Ascending aorta (tissue), 2 donors: ENCODE measurements at regions not wholly inside any gene's neighbourhood (a gene's known extent, or its start where the extent isn't known, plus 50 kb on each side); places are given as distances from the start of the nearest gene placed in this dataset.

Experiments used
- DNase-seq, 2 donors: peaks; one replicate each; pipeline ENCODE4 v3.0.0-alpha.2; 2019; ENCODE audit warnings: low spot score in 2 of 2
- H3K27ac ChIP-seq, 2 donors: fragments of 200-600 bp; sonication (generic); one replicate each; pipeline ENCODE4 v1.5.1; 2016 to 2017; ENCODE audit warnings: mild to moderate bottlenecking in 1 of 2
- H3K27me3 ChIP-seq: fragments of 200-600 bp; sonication (generic); one replicate; pipeline ENCODE4 v1.5.1; 2017
- H3K36me3 ChIP-seq, 2 donors: fragments of 200-600 bp; sonication (generic); one replicate each; pipeline ENCODE4 v1.5.1; 2016
- H3K4me1 ChIP-seq, 2 donors: fragments of 200-600 bp; sonication (generic); one replicate each; pipeline ENCODE4 v1.5.1; 2016 to 2017; ENCODE audit warnings: mild to moderate bottlenecking in 1 of 2
- H3K4me3 ChIP-seq, 2 donors: fragments of 200-600 bp; sonication (generic); one replicate each; pipeline ENCODE4 v1.5.1; 2016 to 2017; ENCODE audit warnings: mild to moderate bottlenecking in 1 of 2
- H3K9me3 ChIP-seq, 2 donors: fragments of 200-600 bp; sonication (generic); one replicate each; pipeline ENCODE4 v1.5.1; 2016
- intact Hi-C: fragments of 100-400 bp; cut with DNase I; formaldehyde crosslinking; loops from one replicate; pipeline ENCODE4 v1.15.1; 2023
- TF ChIP-seq, protein P1 (sequence below), 3 experiments: fragments of 200-600 bp in 2 of 3; fragments of 450-650 bp in 1 of 3; sonication (generic) in 2 of 3; IDR thresholded peaks; one replicate each; pipeline ENCODE4 v1.5.1; 2016 to 2019; ENCODE audit warnings: antibody characterized with exemption in 3 of 3, mild to moderate bottlenecking in 1 of 3, moderate library complexity in 1 of 3

DNA sequence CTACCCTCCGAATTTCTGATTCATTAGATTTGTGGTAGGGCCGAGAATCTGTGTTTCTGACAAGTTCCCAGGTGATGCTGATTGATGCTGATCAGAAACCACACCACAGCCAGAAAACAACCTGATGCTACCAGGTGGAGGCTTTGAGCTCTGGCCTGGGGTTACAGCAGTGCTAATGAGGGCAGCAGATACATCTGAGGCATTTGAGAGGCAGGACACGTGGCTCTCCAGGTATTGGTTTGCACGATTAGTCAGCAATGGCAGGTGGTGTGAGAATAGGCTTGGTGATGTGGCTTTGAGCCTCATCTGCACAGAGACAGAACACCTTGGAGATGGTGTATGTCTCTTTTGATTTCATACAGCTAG is 78.8 kb upstream of the THBS1 start:
- H3K36me3 ChIP-seq: no peaks in the 10 kb centered on the region
- H3K4me3 ChIP-seq: no peak overlapping the region
- no peak overlapping the region for H3K27ac ChIP-seq
- H3K4me1 ChIP-seq: no peaks in the 10 kb centered on the region
- no peaks in the 10 kb centered on the region for H3K27me3 ChIP-seq
- no peaks in the 10 kb centered on the region for H3K9me3 ChIP-seq
- no peak for DNase-seq
- TF ChIP-seq, protein P1, sequence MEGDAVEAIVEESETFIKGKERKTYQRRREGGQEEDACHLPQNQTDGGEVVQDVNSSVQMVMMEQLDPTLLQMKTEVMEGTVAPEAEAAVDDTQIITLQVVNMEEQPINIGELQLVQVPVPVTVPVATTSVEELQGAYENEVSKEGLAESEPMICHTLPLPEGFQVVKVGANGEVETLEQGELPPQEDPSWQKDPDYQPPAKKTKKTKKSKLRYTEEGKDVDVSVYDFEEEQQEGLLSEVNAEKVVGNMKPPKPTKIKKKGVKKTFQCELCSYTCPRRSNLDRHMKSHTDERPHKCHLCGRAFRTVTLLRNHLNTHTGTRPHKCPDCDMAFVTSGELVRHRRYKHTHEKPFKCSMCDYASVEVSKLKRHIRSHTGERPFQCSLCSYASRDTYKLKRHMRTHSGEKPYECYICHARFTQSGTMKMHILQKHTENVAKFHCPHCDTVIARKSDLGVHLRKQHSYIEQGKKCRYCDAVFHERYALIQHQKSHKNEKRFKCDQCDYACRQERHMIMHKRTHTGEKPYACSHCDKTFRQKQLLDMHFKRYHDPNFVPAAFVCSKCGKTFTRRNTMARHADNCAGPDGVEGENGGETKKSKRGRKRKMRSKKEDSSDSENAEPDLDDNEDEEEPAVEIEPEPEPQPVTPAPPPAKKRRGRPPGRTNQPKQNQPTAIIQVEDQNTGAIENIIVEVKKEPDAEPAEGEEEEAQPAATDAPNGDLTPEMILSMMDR (IDR thresholded peaks at IDR 0.05): no peak
- intact Hi-C loops: no loop called here

- intact Hi-C loops: no loop called here
- TF ChIP-seq, protein P1 (IDR thresholded peaks at IDR 0.05): no peak
- no peaks in the 10 kb centered on the region for H3K36me3 ChIP-seq
- H3K27me3 ChIP-seq: no peaks in the 10 kb centered on the region
- no peak for DNase-seq
- H3K4me3 ChIP-seq: no peak overlapping the region
- no peaks in the 10 kb centered on the region for H3K9me3 ChIP-seq
- no peaks in the 10 kb centered on the region for H3K4me1 ChIP-seq
- no peak overlapping the region for H3K27ac ChIP-seq
These were observed 78.2 kb upstream of the THBS1 start for GRCh38 chr15:39502611-39503195.

DNA sequence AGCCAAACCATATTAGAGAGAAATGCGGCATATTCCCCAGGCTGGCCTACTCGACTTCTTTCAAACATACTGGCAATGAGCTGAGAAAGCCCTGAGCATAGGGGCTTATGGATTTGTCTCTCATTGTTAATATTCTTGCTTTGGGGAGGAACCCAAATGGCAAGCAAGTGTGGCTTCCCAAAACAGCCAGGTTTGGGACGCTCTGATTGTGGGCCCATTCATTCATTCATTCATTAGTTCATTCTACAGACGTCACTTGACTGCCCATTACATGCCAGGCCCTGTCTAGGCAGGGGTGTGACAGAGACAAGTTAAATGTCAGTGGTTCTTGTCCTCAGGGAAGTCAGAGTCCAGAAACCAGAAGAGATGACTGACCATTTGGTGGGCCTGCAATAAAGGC is 77.4 kb upstream of the THBS1 start:
- DNase-seq: no peak
- intact Hi-C loops: no loop called here
- Histone ChIP-seq H3K27me3 (no peaks in the 10 kb centered on the region), H3K27ac (no peak overlapping the region), H3K4me1 (no peaks in the 10 kb centered on the region), H3K9me3 (no peaks in the 10 kb centered on the region), H3K36me3 (no peaks in the 10 kb centered on the region), H3K4me3 (no peak overlapping the region)
- TF ChIP-seq, protein P1 (IDR thresholded peaks at IDR 0.05): no peak

DNA sequence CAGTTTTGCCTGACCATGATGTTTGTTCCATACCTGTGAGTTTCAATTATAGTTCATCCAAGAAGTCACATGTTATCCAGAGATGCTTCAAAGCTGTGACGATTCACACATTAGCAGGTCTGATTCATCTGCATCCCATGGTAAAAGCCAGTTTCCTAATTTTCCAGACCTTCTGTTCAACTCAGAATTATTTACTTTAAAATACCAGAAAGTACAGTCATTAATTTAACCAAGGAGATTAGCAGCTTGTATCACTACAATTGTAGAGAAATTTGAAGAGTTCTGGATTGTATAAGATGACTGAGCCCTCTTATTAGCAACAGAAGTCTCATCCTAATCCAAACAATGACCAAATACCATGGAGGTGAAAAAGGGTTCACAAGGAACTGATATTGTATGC is 76.1 kb upstream of the THBS1 start:
- no peak overlapping the region for H3K4me3 ChIP-seq
- TF ChIP-seq, protein P1 (IDR thresholded peaks at IDR 0.05): no peak
- no peaks in the 10 kb centered on the region for H3K27me3 ChIP-seq
- no peak overlapping the region for H3K27ac ChIP-seq
- H3K4me1 ChIP-seq: no peaks in the 10 kb centered on the region
- DNase-seq: no peak
- intact Hi-C loops: no loop called here
- no peaks in the 10 kb centered on the region for H3K36me3 ChIP-seq
- no peaks in the 10 kb centered on the region for H3K9me3 ChIP-seq

GRCh38 chr15:39506146-39506545 is 74.7 kb upstream of the THBS1 start:
- H3K9me3 ChIP-seq: no peaks in the 10 kb centered on the region
- intact Hi-C loops: no loop called here
- H3K4me1 ChIP-seq: no peaks in the 10 kb centered on the region
- TF ChIP-seq, protein P1 (IDR thresholded peaks at IDR 0.05): no peak
- no peaks in the 10 kb centered on the region for H3K36me3 ChIP-seq
- no peaks in the 10 kb centered on the region for H3K27me3 ChIP-seq
- H3K27ac ChIP-seq: no peak overlapping the region
- DNase-seq: no peak
- no peak overlapping the region for H3K4me3 ChIP-seq

DNA sequence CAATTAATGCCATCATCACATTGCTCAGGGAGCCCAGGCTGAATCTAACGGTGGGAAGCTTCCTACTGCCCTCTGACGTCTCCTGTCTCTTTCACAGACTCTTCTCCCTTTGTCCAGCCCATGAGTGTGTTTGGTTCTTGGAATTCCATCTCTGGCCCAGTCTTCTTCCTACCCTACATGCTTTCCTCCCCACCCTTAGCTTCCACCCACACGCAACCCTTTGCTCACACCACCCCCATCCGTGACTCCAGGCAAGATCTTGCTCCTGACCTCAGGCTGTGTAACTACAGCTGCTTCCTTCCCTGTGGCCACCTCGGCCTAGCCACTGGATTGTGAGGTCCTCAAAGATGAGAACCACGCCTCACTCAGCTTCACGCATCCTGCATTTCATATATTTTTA is 72.3 kb upstream of the THBS1 start:
- no peak for DNase-seq
- no peaks in the 10 kb centered on the region for H3K27me3 ChIP-seq
- no peaks in the 10 kb centered on the region for H3K9me3 ChIP-seq
- H3K4me1 ChIP-seq: no peaks in the 10 kb centered on the region
- intact Hi-C loops: no loop called here
- no peak overlapping the region for H3K27ac ChIP-seq
- H3K36me3 ChIP-seq: no peaks in the 10 kb centered on the region
- TF ChIP-seq, protein P1 (IDR thresholded peaks at IDR 0.05): no peak
- H3K4me3 ChIP-seq: no peak overlapping the region
